Fibroblast of lung (primary cell): ENCODE measurements at regions not wholly inside any gene's neighbourhood (a gene's known extent, or its start where the extent isn't known, plus 50 kb on each side); places are given as distances from the start of the nearest gene placed in this dataset.

Experiments used
- EZH2 ChIP-seq: IDR thresholded peaks from 2 replicates; pipeline ENCODE4 v1.5.1; 2012; ENCODE audit warnings: low read length, control low read depth, mild to moderate bottlenecking; ENCODE audit errors: missing control alignments
- TF ChIP-seq, protein P1 (sequence below), 2 donors: IDR thresholded peaks in 1 of 2; conservative IDR thresholded peaks in 1 of 2; 1 replicate in 1 of 2; 2 replicates in 1 of 2; pipeline ENCODE4 v1.5.1; 2011 to 2012; ENCODE audit warnings: low read length in 2 of 2, control low read depth in 1 of 2, inconsistent platforms in 1 of 2, low read depth in 1 of 2, mild to moderate bottlenecking in 1 of 2

DNA sequence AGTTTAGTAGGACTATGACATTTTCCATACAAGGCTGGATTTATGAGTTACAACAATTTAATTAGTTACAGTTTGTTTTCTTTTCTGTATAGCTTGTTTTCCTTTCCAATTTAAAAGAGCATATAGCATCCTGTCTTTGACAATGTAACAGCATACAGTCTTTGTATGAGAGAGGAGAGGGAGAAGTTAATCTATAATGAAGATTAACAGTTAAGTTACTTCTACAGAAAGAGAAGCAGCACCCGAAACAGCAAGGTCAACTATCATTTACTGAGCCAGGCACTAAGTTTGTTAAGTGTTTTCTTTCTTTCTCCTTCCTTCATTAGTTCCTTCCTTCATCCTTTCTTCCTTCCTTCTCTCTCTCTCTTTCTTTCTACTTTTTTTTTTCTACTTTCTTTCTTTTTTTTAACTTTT is 52.3 kb upstream of the RAB4A start:
- TF ChIP-seq, protein P1, sequence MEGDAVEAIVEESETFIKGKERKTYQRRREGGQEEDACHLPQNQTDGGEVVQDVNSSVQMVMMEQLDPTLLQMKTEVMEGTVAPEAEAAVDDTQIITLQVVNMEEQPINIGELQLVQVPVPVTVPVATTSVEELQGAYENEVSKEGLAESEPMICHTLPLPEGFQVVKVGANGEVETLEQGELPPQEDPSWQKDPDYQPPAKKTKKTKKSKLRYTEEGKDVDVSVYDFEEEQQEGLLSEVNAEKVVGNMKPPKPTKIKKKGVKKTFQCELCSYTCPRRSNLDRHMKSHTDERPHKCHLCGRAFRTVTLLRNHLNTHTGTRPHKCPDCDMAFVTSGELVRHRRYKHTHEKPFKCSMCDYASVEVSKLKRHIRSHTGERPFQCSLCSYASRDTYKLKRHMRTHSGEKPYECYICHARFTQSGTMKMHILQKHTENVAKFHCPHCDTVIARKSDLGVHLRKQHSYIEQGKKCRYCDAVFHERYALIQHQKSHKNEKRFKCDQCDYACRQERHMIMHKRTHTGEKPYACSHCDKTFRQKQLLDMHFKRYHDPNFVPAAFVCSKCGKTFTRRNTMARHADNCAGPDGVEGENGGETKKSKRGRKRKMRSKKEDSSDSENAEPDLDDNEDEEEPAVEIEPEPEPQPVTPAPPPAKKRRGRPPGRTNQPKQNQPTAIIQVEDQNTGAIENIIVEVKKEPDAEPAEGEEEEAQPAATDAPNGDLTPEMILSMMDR (conservative IDR thresholded peaks at IDR 0.05 in 1 of 2, IDR thresholded peaks at IDR 0.05 in 1 of 2; ENCODE audit: low read depth in 1 of 2, low read length in 2 of 2) = no peak
- TF ChIP-seq EZH2 = no peak
